Lower leg skin (tissue), 4 donors: ENCODE measurements at regions not wholly inside any gene's neighbourhood (a gene's known extent, or its start where the extent isn't known, plus 50 kb on each side); places are given as distances from the start of the nearest gene placed in this dataset.

ENCODE experiments used
- DNase-seq, 2 donors: peaks; one replicate each; pipeline ENCODE4 v3.0.0-alpha.2; 2019; ENCODE audit warnings: low spot score in 2 of 2
- H3K4me3 ChIP-seq: fragments of 200-600 bp; sonication (generic); 2 replicates; pipeline ENCODE4 v1.5.1; 2017; ENCODE audit warnings: mild to moderate bottlenecking, low read depth; ENCODE audit not compliant: poor library complexity, severe bottlenecking
- CTCF ChIP-seq, 3 donors: fragments of 450-650 bp; IDR thresholded peaks; one replicate each; pipeline ENCODE4 v1.5.1; 2016; ENCODE audit warnings: antibody characterized with exemption in 3 of 3, mild to moderate bottlenecking in 3 of 3, moderate library complexity in 2 of 3
- POLR2A ChIP-seq, 2 donors: fragments of 450-650 bp; IDR thresholded peaks; one replicate each; pipeline ENCODE4 v1.6.1; 2016 to 2017; ENCODE audit warnings: antibody characterized with exemption in 2 of 2, mild to moderate bottlenecking in 1 of 2, moderate library complexity in 1 of 2
- WGBS, 2 donors: methylation state at CpG; one replicate each; pipeline ENCODE4 v1.1.5; 2018; 5-methylcytosine and 5-hydroxymethylcytosine counted together
- intact Hi-C: fragments of 100-400 bp; cut with DNase I; formaldehyde crosslinking; loops from one replicate; pipeline ENCODE4 v1.15.0; 2023; ENCODE audit warnings: low total_unique reads

GRCh38 chr2:146040051-146040450 lies 1520.1 kb upstream of the ZEB2 start:
- no peak for DNase-seq
- 73% methylated on average over 3 of the region's 3 CpGs for WGBS, 2 donors
- intact Hi-C loops: no loop called here
- H3K4me3 ChIP-seq: no peak overlapping the region
- TF ChIP-seq POLR2A (IDR thresholded peaks at IDR 0.05) (no peak), CTCF (IDR thresholded peaks at IDR 0.05) (no peak)

GRCh38 chr2:146038014-146038413 lies 1518.1 kb upstream of the ZEB2 start:
- 88 to 93% methylated on average over 1 of the region's 1 CpG for WGBS, 2 donors
- DNase-seq: no peak
- intact Hi-C loops: no loop called here
- TF ChIP-seq CTCF (IDR thresholded peaks at IDR 0.05) (no peak), POLR2A (IDR thresholded peaks at IDR 0.05) (no peak)
- no peak overlapping the region for H3K4me3 ChIP-seq

GRCh38 chr2:146037334-146037870 lies 1517.5 kb upstream of the ZEB2 start:
- TF ChIP-seq CTCF (IDR thresholded peaks at IDR 0.05): no peak
- no peak for TF ChIP-seq POLR2A (IDR thresholded peaks at IDR 0.05)
- 87 to 88% methylated on average over 7 of the region's 7 CpGs for WGBS, 2 donors
- no peak overlapping the region for H3K4me3 ChIP-seq
- no peak for DNase-seq
- intact Hi-C loops: no loop called here

GRCh38 chr2:146031158-146031557 lies 1511.2 kb upstream of the ZEB2 start:
- intact Hi-C loops: no loop called here
- WGBS, 2 donors: 88 to 96% methylated on average over 3 of the region's 3 CpGs
- TF ChIP-seq POLR2A (IDR thresholded peaks at IDR 0.05) (no peak), CTCF (IDR thresholded peaks at IDR 0.05) (no peak)

GRCh38 chr2:146027156-146027555 lies 1507.2 kb upstream of the ZEB2 start:
- TF ChIP-seq POLR2A (IDR thresholded peaks at IDR 0.05): no peak
- TF ChIP-seq CTCF (IDR thresholded peaks at IDR 0.05): no peak
- no peak for DNase-seq
- WGBS, 2 donors: 67 to 74% methylated on average over 2 of the region's 2 CpGs
- intact Hi-C loops: no loop called here
- H3K4me3 ChIP-seq: no peak overlapping the region

More at GRCh38 chr2:146031158-146031557, 1511.2 kb upstream of the ZEB2 start:
- H3K4me3 ChIP-seq: no peak overlapping the region
- DNase-seq: no peak

GRCh38 chr2:146025519-146025918 lies 1505.6 kb upstream of the ZEB2 start:
- no peak overlapping the region for H3K4me3 ChIP-seq
- TF ChIP-seq CTCF (IDR thresholded peaks at IDR 0.05) (no peak), POLR2A (IDR thresholded peaks at IDR 0.05) (no peak)
- intact Hi-C loops: no loop called here
- WGBS, 2 donors: 94 to 100% methylated on average over 1 of the region's 1 CpG
- DNase-seq: no peak
